ENCODE measurements at regions not wholly inside any gene's neighbourhood (a gene's known extent, or its start where the extent isn't known, plus 50 kb on each side); places are given as distances from the start of the nearest gene placed in this dataset.

DNA sequence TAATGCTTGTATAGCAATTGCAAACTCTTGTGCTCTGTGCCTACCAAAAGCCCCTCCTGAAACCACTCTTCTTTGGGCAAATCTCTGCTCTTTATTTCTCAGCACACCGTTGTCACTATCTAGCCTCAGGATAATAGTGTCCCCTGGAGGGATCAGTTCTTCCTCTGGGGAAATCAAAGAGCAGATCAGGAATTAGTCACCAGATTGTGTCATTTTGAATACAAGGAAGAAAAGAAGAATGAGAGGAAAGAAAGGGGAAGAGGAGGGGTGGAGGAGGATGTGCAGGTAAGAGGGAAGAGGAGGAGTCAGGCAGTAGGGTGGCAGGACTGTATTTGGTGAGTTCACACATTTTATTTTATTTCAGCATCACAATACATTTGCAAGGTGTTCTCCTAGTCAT lies 256.4 kb downstream of the GRIN2B start:
- Histone ChIP-seq H3K27me3 (ENCODE audit: control insufficient read depth, insufficient read depth, low read length) (peaks cover 10% of the 10 kb centered on the region; the same call in 1 of the 2 replicates), H3K9me3 (ENCODE audit: control insufficient read depth, insufficient read depth, low read length) (no peaks in the 10 kb centered on the region), H3K36me3 (ENCODE audit: control insufficient read depth, insufficient read depth, low read length) (no peaks in the 10 kb centered on the region), H3K27ac (ENCODE audit: low read length) (no peak overlapping the region), H3K4me1 (ENCODE audit: control insufficient read depth, insufficient read depth, low read length) (peaks cover 4% of the 10 kb centered on the region), H3K4me3 (ENCODE audit: low read length) (no peak overlapping the region)
- no peak for DNase-seq (ENCODE audit: low read depth, low spot score)
- no CpG with 5 or more reads among the region's 1 CpG for WGBS (ENCODE audit: insufficient coverage, insufficient read length)

DNA sequence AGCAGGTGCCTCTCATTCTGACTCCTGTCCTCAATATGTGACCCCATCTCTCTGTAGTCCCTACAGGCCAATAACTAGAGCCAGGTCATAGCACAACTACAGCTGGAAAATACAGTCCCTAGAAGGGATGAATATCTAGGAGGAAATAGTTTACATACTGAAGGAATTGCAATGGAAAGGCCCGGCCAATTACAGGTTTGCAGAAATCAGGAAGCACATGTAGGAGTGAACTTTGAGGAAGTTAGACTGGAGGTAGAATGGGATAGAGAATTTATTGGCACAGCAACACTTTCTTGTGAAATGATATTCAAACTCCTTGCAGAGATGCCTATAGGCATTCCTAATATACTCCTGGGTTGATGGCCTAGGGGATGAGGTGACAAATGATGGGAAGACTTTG lies 257.3 kb downstream of the GRIN2B start:
- peaks cover 6% of the 10 kb centered on the region; the same call in 1 of the 2 replicates for H3K27me3 ChIP-seq (ENCODE audit: control insufficient read depth, insufficient read depth, low read length)
- WGBS (ENCODE audit: insufficient coverage, insufficient read length) = no CpG with 5 or more reads among the region's 1 CpG

DNA sequence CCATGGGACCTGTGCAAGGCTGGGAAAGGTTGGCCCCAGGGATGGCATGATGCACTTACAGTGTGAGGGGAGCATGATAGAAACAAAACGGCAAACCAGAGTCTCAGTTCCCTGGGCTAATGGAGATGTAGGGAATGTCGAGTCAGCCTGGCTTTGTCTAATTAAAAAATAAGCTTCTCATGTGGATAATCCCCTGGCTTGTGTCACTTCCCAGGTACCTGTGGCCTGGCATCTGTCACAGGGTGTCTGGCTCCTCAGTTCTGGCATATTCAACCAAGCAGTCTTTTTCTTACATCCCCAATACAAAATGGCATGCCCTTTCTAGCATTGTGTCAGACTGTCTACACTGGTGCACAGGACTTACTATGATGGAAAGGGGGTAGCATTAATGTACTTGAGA lies 261.4 kb downstream of the GRIN2B start:
- no peaks in the 10 kb centered on the region for H3K36me3 ChIP-seq (ENCODE audit: control insufficient read depth, insufficient read depth, low read length)
- no peak for DNase-seq (ENCODE audit: low read depth, low spot score)
- WGBS (ENCODE audit: insufficient coverage, insufficient read length) = no CpG with 5 or more reads among the region's 2 CpGs
- H3K9me3 ChIP-seq (ENCODE audit: control insufficient read depth, insufficient read depth, low read length) = no peaks in the 10 kb centered on the region
- no peaks in the 10 kb centered on the region for H3K27me3 ChIP-seq (ENCODE audit: control insufficient read depth, insufficient read depth, low read length)
- no peak overlapping the region for H3K27ac ChIP-seq (ENCODE audit: low read length)
- no peak overlapping the region for H3K4me3 ChIP-seq (ENCODE audit: low read length)
- H3K4me1 ChIP-seq (ENCODE audit: control insufficient read depth, insufficient read depth, low read length) = peaks cover 1% of the 10 kb centered on the region; the same call in 1 of the 2 replicates

More for the DNA sequence above, 257.3 kb downstream of the GRIN2B start:
- no peak overlapping the region for H3K27ac ChIP-seq (ENCODE audit: low read length)
- H3K36me3 ChIP-seq (ENCODE audit: control insufficient read depth, insufficient read depth, low read length) = no peaks in the 10 kb centered on the region
- H3K4me3 ChIP-seq (ENCODE audit: low read length) = no peak overlapping the region
- H3K4me1 ChIP-seq (ENCODE audit: control insufficient read depth, insufficient read depth, low read length) = peaks cover 4% of the 10 kb centered on the region; the same call in 1 of the 2 replicates
- DNase-seq (ENCODE audit: low read depth, low spot score) = no peak
- no peaks in the 10 kb centered on the region for H3K9me3 ChIP-seq (ENCODE audit: control insufficient read depth, insufficient read depth, low read length)

DNA sequence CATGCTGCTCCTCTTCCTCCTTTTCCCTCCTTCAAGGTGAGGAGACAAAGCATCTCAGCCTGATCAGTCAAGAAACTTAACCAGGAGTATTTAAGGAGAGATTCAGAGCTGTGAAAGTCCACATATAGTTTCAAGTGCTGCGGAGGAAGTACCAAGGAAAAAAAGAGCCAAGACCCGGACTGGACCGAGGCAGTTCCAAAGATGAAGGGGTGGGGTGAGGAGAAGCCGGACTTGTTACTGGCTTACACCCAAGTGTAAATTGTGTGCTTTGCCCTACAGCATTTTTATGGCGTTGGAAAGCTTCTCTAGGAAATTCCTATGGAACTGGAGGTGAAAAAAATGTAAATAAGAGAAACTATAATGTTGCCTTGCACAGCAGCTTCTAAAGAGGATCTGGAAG lies 263.1 kb downstream of the GRIN2B start:
- no peaks in the 10 kb centered on the region for H3K27me3 ChIP-seq (ENCODE audit: control insufficient read depth, insufficient read depth, low read length)
- H3K4me3 ChIP-seq (ENCODE audit: low read length) = no peak overlapping the region
- WGBS (ENCODE audit: insufficient coverage, insufficient read length) = no CpG with 5 or more reads among the region's 5 CpGs
- DNase-seq (ENCODE audit: low read depth, low spot score) = no peak
- peaks cover 1% of the 10 kb centered on the region; the same call in 1 of the 2 replicates for H3K4me1 ChIP-seq (ENCODE audit: control insufficient read depth, insufficient read depth, low read length)
- no peak overlapping the region for H3K27ac ChIP-seq (ENCODE audit: low read length)
- no peaks in the 10 kb centered on the region for H3K36me3 ChIP-seq (ENCODE audit: control insufficient read depth, insufficient read depth, low read length)
- H3K9me3 ChIP-seq (ENCODE audit: control insufficient read depth, insufficient read depth, low read length) = no peaks in the 10 kb centered on the region

DNA sequence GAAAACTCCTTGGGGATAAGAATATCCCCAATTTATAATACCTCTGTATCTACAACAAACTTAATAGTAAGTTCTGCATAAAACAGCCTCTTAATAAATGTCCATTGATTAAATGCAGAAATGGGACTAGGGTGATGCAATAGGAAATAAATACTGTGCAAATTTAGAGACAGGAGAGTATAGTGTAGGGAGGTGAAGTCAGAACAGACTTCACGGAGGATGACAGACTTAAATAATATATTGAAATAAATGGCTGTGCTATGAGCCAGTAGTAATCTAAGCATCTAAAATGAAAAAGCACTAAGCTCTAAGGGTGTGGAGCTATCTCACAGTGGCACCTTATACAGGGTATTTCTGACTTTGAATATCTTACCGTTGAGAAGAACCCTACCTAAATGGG lies 265.3 kb downstream of the GRIN2B start:
- Histone ChIP-seq H3K36me3 (ENCODE audit: control insufficient read depth, insufficient read depth, low read length) (no peaks in the 10 kb centered on the region), H3K4me1 (ENCODE audit: control insufficient read depth, insufficient read depth, low read length) (peaks cover 1% of the 10 kb centered on the region; the same call in 1 of the 2 replicates), H3K9me3 (ENCODE audit: control insufficient read depth, insufficient read depth, low read length) (no peaks in the 10 kb centered on the region), H3K27ac (ENCODE audit: low read length) (no peak overlapping the region), H3K4me3 (ENCODE audit: low read length) (no peak overlapping the region), H3K27me3 (ENCODE audit: control insufficient read depth, insufficient read depth, low read length) (no peaks in the 10 kb centered on the region)
- DNase-seq (ENCODE audit: low read depth, low spot score) = no peak
- no CpG with 5 or more reads among the region's 2 CpGs for WGBS (ENCODE audit: insufficient coverage, insufficient read length)

DNA sequence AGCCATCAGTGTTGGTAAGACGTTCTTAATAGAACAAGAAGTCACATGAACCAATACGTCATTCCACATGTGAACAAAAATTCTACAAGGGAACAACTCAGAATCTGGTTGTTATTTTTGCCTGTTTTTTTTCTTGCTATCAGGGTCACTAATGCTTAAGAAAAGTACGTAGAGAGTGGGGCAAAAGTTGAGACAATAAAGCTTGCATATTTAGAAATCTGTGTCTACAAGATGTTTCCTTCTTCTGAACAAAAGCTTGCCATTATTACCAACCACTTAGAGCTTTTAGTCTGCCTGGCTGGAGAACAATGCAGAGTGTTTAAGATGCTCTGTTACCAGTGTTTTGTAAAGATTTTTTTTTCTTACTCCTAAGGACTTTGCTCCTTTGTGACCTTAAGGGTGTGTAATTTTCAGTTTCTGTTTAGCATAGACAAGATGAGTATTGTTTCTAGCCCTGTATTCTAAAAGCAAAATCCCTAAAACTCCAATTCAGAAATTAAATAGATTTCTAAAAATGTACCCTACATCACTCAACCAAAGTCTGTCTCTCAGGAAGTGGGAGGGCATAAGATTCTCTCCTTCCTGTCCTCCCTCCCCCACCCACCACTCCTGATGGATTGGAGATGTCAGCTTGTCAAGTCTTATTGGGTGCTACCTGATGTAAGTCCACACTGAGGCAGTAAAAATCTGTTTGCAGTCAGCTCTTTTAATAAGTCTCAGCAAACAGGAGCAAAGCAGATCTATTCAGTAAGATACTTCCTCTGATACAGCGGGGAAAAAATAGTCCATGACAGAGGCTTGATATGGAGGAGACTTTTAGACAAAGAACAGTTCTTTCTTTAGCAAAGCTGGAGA lies 267.6 kb downstream of the GRIN2B start:
- Histone ChIP-seq H3K4me3 (ENCODE audit: low read length) (no peak overlapping the region), H3K36me3 (ENCODE audit: control insufficient read depth, insufficient read depth, low read length) (no peaks in the 10 kb centered on the region), H3K9me3 (ENCODE audit: control insufficient read depth, insufficient read depth, low read length) (no peaks in the 10 kb centered on the region), H3K27ac (ENCODE audit: low read length) (no peak overlapping the region), H3K27me3 (ENCODE audit: control insufficient read depth, insufficient read depth, low read length) (no peaks in the 10 kb centered on the region), H3K4me1 (ENCODE audit: control insufficient read depth, insufficient read depth, low read length) (0 out of 2 replicates have a peak, but pooled peaks cover 1% of the 10 kb centered on the region)
- WGBS (ENCODE audit: insufficient coverage, insufficient read length) = no CpG with 5 or more reads among the region's 4 CpGs
- DNase-seq (ENCODE audit: low read depth, low spot score) = no peak

DNA sequence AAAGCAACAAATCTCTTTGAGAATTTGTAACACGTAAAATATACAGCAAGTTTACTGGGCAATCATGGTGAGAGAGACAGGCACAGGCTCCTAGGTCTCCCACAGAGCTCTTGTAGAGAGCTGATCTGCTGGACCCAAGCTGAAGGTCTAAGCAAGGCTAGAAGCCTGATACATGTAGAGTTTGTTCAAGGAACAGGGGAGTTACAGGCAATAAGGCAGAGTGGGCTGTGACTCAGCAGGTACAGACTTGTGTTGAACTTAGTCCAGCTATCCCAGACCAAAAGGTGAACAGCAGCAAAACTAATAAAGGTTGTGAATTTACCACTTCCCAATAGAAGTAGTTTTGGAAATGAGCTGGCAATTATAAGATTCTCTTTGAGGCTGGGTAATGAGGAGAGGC lies 273.6 kb downstream of the GRIN2B start:
- H3K4me1 ChIP-seq (ENCODE audit: control insufficient read depth, insufficient read depth, low read length) = no peaks in the 10 kb centered on the region
- no peak for DNase-seq (ENCODE audit: low read depth, low spot score)
- no peaks in the 10 kb centered on the region for H3K36me3 ChIP-seq (ENCODE audit: control insufficient read depth, insufficient read depth, low read length)
- H3K4me3 ChIP-seq (ENCODE audit: low read length) = no peak overlapping the region
- WGBS (ENCODE audit: insufficient coverage, insufficient read length) = no CpG with 5 or more reads among the region's 1 CpG
- H3K27ac ChIP-seq (ENCODE audit: low read length) = no peak overlapping the region
- no peaks in the 10 kb centered on the region for H3K27me3 ChIP-seq (ENCODE audit: control insufficient read depth, insufficient read depth, low read length)
- no peaks in the 10 kb centered on the region for H3K9me3 ChIP-seq (ENCODE audit: control insufficient read depth, insufficient read depth, low read length)

DNA sequence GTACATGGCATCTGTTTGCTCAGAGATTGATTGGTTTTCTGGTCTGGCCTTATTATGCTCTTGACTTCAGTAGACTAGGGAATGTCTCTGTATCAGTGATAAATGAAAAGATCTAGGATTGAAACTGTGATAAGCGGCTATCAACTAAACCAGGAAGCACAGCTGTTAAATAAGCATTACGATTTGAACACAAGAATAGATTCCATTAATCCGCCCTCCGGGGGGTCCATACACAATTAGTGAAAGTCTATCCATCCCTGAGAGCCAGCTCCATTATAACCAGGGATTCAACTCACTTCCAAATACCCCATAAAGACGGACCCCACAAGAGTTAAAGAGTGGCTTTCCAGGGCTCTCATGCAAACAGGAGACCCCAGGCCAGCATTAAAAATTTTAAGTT lies 279.0 kb downstream of the GRIN2B start:
- no peaks in the 10 kb centered on the region for H3K27me3 ChIP-seq (ENCODE audit: control insufficient read depth, insufficient read depth, low read length)
- H3K4me3 ChIP-seq (ENCODE audit: low read length) = no peak overlapping the region
- no peaks in the 10 kb centered on the region for H3K4me1 ChIP-seq (ENCODE audit: control insufficient read depth, insufficient read depth, low read length)
- no peaks in the 10 kb centered on the region for H3K9me3 ChIP-seq (ENCODE audit: control insufficient read depth, insufficient read depth, low read length)
- H3K36me3 ChIP-seq (ENCODE audit: control insufficient read depth, insufficient read depth, low read length) = no peaks in the 10 kb centered on the region
- WGBS (ENCODE audit: insufficient coverage, insufficient read length) = no CpG with 5 or more reads among the region's 5 CpGs
- H3K27ac ChIP-seq (ENCODE audit: low read length) = no peak overlapping the region
- DNase-seq (ENCODE audit: low read depth, low spot score) = no peak

DNA sequence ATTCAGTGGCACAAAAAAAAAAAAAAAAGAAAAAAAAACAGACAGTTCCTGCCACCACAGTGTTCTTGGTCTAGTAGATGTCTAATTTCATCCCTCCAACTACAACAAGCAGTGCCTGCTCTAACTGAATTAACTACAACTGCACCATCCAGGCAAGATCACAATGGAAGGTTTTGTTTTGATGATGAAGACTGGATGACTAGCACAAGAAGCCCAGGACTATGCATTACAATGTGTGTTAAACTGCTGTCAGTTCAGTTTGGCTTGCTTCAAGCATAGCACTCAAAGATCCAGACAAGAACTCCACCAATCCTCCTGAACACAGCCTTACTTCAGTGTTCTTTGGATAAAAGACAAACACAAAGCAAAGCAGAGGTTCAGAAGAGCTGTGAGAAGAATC lies 279.9 kb downstream of the GRIN2B start:
- Histone ChIP-seq H3K4me3 (ENCODE audit: low read length) (no peak overlapping the region), H3K9me3 (ENCODE audit: control insufficient read depth, insufficient read depth, low read length) (no peaks in the 10 kb centered on the region), H3K36me3 (ENCODE audit: control insufficient read depth, insufficient read depth, low read length) (no peaks in the 10 kb centered on the region), H3K4me1 (ENCODE audit: control insufficient read depth, insufficient read depth, low read length) (no peaks in the 10 kb centered on the region), H3K27me3 (ENCODE audit: control insufficient read depth, insufficient read depth, low read length) (no peaks in the 10 kb centered on the region), H3K27ac (ENCODE audit: low read length) (no peak overlapping the region)
- DNase-seq (ENCODE audit: low read depth, low spot score) = no peak

DNA sequence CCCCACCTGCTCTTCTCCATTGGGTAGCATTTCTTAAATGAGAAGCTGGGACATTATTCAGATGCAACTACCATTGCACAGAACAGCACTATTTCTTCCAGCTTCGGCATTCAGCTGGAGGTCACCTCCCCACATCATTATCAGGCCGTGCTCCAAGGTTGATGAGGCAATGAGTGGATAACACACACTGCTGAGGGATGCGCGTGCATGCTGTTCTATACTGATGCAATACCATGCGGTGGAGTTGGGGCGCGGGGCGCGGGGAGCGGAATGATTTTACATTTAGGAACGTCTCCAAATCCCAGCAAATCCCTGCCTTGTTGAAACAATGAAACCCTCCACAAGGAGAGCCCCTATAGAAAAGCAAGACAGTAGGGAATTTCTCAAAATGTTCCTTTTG lies 283.4 kb downstream of the GRIN2B start:
- Histone ChIP-seq H3K27ac (ENCODE audit: low read length) (no peak overlapping the region), H3K4me3 (ENCODE audit: low read length) (no peak overlapping the region), H3K4me1 (ENCODE audit: control insufficient read depth, insufficient read depth, low read length) (no peaks in the 10 kb centered on the region), H3K27me3 (ENCODE audit: control insufficient read depth, insufficient read depth, low read length) (no peaks in the 10 kb centered on the region), H3K36me3 (ENCODE audit: control insufficient read depth, insufficient read depth, low read length) (no peaks in the 10 kb centered on the region), H3K9me3 (ENCODE audit: control insufficient read depth, insufficient read depth, low read length) (no peaks in the 10 kb centered on the region)
- no peak for DNase-seq (ENCODE audit: low read depth, low spot score)
- WGBS (ENCODE audit: insufficient coverage, insufficient read length) = no CpG with 5 or more reads among the region's 11 CpGs

DNA sequence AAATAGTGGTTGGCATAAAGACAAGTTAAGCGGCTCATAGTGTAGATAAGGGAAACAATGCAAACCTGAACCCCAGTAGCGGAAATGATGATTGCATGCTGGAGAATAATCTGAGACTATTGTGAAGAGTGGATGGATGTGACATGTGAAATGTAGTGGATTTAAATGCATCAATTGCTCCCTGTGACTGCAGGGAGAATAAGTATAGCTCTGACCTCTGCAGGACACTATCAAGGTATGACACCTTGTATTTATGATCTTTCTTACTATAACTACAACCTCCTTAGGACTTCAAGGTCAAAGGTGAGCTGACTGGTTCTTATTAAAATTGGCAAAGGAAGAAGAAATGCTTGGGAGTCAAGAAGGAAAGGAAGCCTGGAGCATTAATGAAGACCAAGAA lies 285.6 kb downstream of the GRIN2B start:
- no peaks in the 10 kb centered on the region for H3K36me3 ChIP-seq (ENCODE audit: control insufficient read depth, insufficient read depth, low read length)
- no peak overlapping the region for H3K27ac ChIP-seq (ENCODE audit: low read length)
- no CpG with 5 or more reads among the region's 2 CpGs for WGBS (ENCODE audit: insufficient coverage, insufficient read length)
- no peaks in the 10 kb centered on the region for H3K27me3 ChIP-seq (ENCODE audit: control insufficient read depth, insufficient read depth, low read length)
- DNase-seq (ENCODE audit: low read depth, low spot score) = no peak
- no peaks in the 10 kb centered on the region for H3K9me3 ChIP-seq (ENCODE audit: control insufficient read depth, insufficient read depth, low read length)
- H3K4me1 ChIP-seq (ENCODE audit: control insufficient read depth, insufficient read depth, low read length) = no peaks in the 10 kb centered on the region
- H3K4me3 ChIP-seq (ENCODE audit: low read length) = no peak overlapping the region

Data from iPS DF 6.9 (cell line).